Transverse colon (tissue), 4 donors: ENCODE measurements at regions not wholly inside any gene's neighbourhood (a gene's known extent, or its start where the extent isn't known, plus 50 kb on each side); places are given as distances from the start of the nearest gene placed in this dataset.
A peak's percentile ranks its signal among the peaks of the same experiment; 100 is the strongest.

Source experiments
- DNase-seq: peaks from one replicate; pipeline ENCODE4 v3.0.0-alpha.2; 2019
- H3K27ac ChIP-seq, 4 donors: fragments of 200-600 bp; sonication (generic); 2 replicates each; pipeline ENCODE4 v1.5.1; 2016 to 2018; ENCODE audit warnings: inconsistent platforms in 4 of 4
- H3K27me3 ChIP-seq: fragments of 200-600 bp; sonication (generic); 2 replicates; pipeline ENCODE4 v1.5.1; 2017; ENCODE audit warnings: inconsistent platforms
- H3K36me3 ChIP-seq, 4 donors: fragments of 200-600 bp; sonication (generic); 2 replicates each; pipeline ENCODE4 v1.5.1; 2017 to 2019; ENCODE audit warnings: inconsistent platforms in 4 of 4
- H3K4me1 ChIP-seq, 4 donors: fragments of 200-600 bp; sonication (generic); 2 replicates each; pipeline ENCODE4 v1.5.1; 2017 to 2020; ENCODE audit warnings: inconsistent platforms in 4 of 4
- H3K4me3 ChIP-seq, 4 donors: fragments of 200-600 bp; sonication (generic); 1 replicate in 1 of 4; 2 replicates in 3 of 4; pipeline versions ENCODE4 v1.5.1 to v1.6.1; 2017 to 2019; ENCODE audit warnings: inconsistent platforms in 4 of 4
- H3K9me3 ChIP-seq, 2 donors: fragments of 200-600 bp; sonication (generic); 2 replicates each; pipeline ENCODE4 v1.5.1; 2017 to 2019; ENCODE audit warnings: inconsistent platforms in 2 of 2
- EP300 ChIP-seq: sonication (generic); formaldehyde crosslinking; IDR thresholded peaks from one replicate; pipeline ENCODE4 v1.6.1; 2017; ENCODE audit warnings: antibody characterized with exemption, low read depth
- POLR2A ChIP-seq: fragments of 450-650 bp; IDR thresholded peaks from one replicate; pipeline ENCODE4 v1.6.1; 2016; ENCODE audit warnings: antibody characterized with exemption, mild to moderate bottlenecking, moderate library complexity
- POLR2AphosphoS5 ChIP-seq, 3 donors: sonication (generic); formaldehyde crosslinking; IDR thresholded peaks; one replicate each; pipeline ENCODE4 v1.6.1; 2016; ENCODE audit warnings: antibody characterized with exemption in 3 of 3
- WGBS, 2 donors: methylation state at CpG; one replicate each; pipeline ENCODE4 v1.1.5; 2018; ENCODE audit warnings: low coverage in 1 of 2; 5-methylcytosine and 5-hydroxymethylcytosine counted together
- in situ Hi-C, 4 donors: fragments of 200-750 bp; cut with MboI; loops; one replicate each; pipeline versions ENCODE4 v1.15.0 to v1.15.1; 2017; ENCODE audit warnings: low sequenced_read_pairs in 3 of 4, low pct_ligation_motif_present in 1 of 4, low pct_unique_long_range_greater_than_20kb in 1 of 4
- intact Hi-C: fragments of 100-400 bp; cut with DNase I; formaldehyde crosslinking; loops from one replicate; pipeline ENCODE4 v1.15.1; 2023; ENCODE audit warnings: low total_unique reads
- TF ChIP-seq, protein P1 (sequence below), 5 experiments: fragments of 200-600 bp in 3 of 5; fragments of 450-650 bp in 2 of 5; sonication (generic) in 3 of 5; IDR thresholded peaks; 1 replicate in 2 of 5; 2 replicates in 3 of 5; pipeline ENCODE4 v1.5.1; 2016 to 2017; ENCODE audit warnings: antibody characterized with exemption in 5 of 5, inconsistent platforms in 3 of 5, mild to moderate bottlenecking in 2 of 5, moderate library complexity in 1 of 5

DNA sequence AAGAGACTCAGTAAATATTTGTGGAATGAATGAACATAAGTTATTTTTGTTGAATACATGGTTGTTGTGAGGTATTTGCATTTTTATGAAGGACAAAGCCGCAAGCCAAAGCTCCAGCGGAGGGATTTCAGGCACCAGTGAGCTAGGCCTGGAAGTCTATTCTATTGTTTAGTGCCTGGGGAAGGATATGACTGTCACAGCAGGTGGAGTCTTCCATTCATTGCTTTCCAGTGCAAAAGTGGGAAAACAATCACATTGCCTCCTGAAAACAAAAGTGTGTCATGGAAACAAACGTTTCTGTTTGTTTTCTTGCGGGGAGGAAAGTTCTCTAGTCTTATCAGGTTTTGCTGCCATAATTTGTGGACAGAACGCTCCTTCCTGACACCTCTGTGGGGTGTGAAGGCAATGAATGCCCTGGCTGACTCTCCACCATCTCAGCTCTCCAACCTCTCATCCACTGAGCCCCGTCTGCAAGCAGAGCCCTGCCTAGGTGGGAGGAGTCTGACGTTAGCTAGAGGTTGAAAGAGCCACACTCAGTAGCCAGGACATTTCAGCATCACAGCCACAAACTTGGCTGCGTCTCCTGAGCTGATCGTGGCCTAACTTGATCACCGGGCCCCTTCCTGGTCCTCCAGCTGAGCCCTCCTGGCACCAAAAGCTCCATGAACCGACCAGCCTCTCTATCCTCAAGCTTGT lies 739.1 kb downstream of the MATN1 start:
- in situ Hi-C loops (loop anchor here in 1 of 4 donors (10.0 kb wide), 1 partner anchor 60 kb away; no protein-coding TSS in a partner anchor), intact Hi-C loops (no loop called here)
- Histone ChIP-seq H3K9me3 (no peaks in the 10 kb centered on the region), H3K4me1 (no peaks in the 10 kb centered on the region), H3K27ac (peak overlapping the region in 3 of 4 donors; percentile 34 to 60 (median 37)), H3K4me3 (no peak overlapping the region), H3K36me3 (no peaks in the 10 kb centered on the region), H3K27me3 (peaks cover 8% of the 10 kb centered on the region)
- no peak for TF ChIP-seq POLR2A
- TF ChIP-seq, protein P1, sequence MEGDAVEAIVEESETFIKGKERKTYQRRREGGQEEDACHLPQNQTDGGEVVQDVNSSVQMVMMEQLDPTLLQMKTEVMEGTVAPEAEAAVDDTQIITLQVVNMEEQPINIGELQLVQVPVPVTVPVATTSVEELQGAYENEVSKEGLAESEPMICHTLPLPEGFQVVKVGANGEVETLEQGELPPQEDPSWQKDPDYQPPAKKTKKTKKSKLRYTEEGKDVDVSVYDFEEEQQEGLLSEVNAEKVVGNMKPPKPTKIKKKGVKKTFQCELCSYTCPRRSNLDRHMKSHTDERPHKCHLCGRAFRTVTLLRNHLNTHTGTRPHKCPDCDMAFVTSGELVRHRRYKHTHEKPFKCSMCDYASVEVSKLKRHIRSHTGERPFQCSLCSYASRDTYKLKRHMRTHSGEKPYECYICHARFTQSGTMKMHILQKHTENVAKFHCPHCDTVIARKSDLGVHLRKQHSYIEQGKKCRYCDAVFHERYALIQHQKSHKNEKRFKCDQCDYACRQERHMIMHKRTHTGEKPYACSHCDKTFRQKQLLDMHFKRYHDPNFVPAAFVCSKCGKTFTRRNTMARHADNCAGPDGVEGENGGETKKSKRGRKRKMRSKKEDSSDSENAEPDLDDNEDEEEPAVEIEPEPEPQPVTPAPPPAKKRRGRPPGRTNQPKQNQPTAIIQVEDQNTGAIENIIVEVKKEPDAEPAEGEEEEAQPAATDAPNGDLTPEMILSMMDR (IDR thresholded peaks at IDR 0.05) = no peak
- WGBS, 2 donors = 42 to 47% methylated on average over 7 to 11 of the region's 11 CpGs
- DNase-seq = peak; percentile 27

DNA sequence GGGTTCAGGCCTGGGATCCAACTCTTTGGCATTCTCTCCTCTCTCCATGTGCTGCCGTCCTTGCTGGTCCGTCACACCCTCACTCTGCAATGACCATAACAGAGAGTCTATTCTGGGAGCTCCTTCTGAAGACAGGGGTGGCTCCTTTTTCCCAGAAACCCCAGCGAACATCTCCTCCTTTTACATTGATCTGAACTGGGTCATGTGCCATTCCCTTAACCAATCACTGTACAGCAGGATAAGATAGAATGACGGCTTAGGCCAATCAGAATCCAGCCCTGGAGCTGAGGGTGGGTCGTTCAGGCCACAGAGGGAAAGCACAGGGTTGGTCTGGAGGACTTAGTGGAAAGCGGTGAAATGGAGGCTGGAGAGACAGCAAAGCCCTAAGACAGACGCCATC lies 740.1 kb downstream of the MATN1 start:
- Histone ChIP-seq H3K9me3 (no peaks in the 10 kb centered on the region), H3K36me3 (no peaks in the 10 kb centered on the region), H3K27me3 (peaks cover 8% of the 10 kb centered on the region), H3K4me1 (no peaks in the 10 kb centered on the region), H3K4me3 (no peak overlapping the region), H3K27ac (no peak overlapping the region)
- in situ Hi-C loops = loop anchor here in 1 of 4 donors (10.0 kb wide), 1 partner anchor 59 kb away; no protein-coding TSS in a partner anchor
- WGBS, 2 donors = 80 to 100% methylated on average over 2 to 7 of the region's 7 CpGs
- intact Hi-C loops = no loop called here
- TF ChIP-seq POLR2AphosphoS5 (IDR thresholded peaks at IDR 0.05) (no peak), EP300 (no peak), POLR2A (no peak)
- TF ChIP-seq, protein P1 (IDR thresholded peaks at IDR 0.05) = no peak
- DNase-seq = no peak

DNA sequence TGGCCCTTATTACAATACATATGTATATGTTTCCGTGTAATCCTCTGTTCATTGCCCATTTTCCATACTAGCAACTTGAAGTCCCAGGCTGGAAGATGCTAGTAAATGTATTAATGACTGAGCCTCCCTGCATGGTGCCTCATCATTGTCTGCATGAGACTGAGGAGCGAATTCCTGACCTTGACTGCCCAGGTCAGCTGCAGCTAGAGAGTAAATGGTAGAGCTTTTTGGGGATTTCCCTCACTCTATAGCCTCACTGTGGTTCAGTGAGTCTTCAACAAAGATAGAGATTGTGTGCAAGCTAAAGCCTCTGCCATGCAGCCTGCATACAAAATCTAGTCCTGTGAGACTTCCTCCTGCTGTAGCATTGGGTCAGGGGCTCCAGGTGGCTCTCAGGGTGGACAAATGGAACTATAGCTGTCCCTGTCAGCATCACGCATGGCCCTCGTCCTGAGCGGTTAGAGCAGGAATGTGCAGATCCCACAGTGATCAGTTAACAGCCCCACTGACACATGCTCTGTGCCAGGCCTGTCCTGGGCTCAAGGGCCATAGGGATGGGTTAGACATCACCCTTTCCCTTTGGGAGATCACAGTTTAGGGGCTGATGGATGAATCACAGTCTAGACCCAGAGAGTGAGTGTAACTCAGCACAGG lies 741.7 kb downstream of the MATN1 start:
- 77 to 80% methylated on average over 1 to 5 of the region's 5 CpGs for WGBS, 2 donors
- Histone ChIP-seq H3K27ac (no peak overlapping the region), H3K9me3 (no peaks in the 10 kb centered on the region), H3K36me3 (no peaks in the 10 kb centered on the region), H3K27me3 (peaks cover 8% of the 10 kb centered on the region), H3K4me1 (no peaks in the 10 kb centered on the region), H3K4me3 (no peak overlapping the region)
- intact Hi-C loops (no loop called here), in situ Hi-C loops (loop anchor here in 1 of 4 donors (10.0 kb wide), 1 partner anchor 57 kb away; no protein-coding TSS in a partner anchor)
- no peak for TF ChIP-seq POLR2A
- TF ChIP-seq POLR2AphosphoS5 (IDR thresholded peaks at IDR 0.05) = no peak
- TF ChIP-seq, protein P1 (IDR thresholded peaks at IDR 0.05) = no peak
- TF ChIP-seq EP300 = no peak
- no peak for DNase-seq

DNA sequence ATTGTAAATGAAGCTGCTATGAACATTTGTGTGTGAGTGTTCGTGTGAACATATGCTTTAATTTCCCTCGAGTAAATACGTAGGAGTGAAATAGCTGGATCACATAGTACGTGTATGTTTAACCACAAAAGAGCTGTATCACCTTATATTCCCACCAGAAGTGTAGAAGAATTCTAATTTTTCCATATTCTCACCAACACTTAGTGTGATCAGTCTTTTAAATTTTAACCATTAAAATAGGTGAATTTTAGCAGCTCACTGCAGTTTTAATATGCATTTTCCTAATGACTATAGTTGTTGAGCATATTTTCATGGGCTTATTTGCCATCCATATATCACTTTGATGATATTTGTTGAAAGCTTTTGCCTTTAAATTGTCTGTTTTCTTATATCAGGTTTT lies 741.2 kb downstream of the PTPRU start:
- H3K36me3 ChIP-seq = no peaks in the 10 kb centered on the region
- intact Hi-C loops (no loop called here), in situ Hi-C loops (no loop called here)
- H3K4me3 ChIP-seq = no peak overlapping the region
- H3K9me3 ChIP-seq = no peaks in the 10 kb centered on the region
- DNase-seq = no peak
- no peaks in the 10 kb centered on the region for H3K4me1 ChIP-seq
- TF ChIP-seq, protein P1 (IDR thresholded peaks at IDR 0.05) = no peak
- TF ChIP-seq EP300 = no peak
- no peak for TF ChIP-seq POLR2AphosphoS5 (IDR thresholded peaks at IDR 0.05)
- TF ChIP-seq POLR2A = no peak
- 56 to 76% methylated on average over 4 of the region's 4 CpGs for WGBS, 2 donors
- H3K27me3 ChIP-seq = peaks cover 6% of the 10 kb centered on the region
- H3K27ac ChIP-seq = no peak overlapping the region
